ENCODE measurements at regions not wholly inside any gene's neighbourhood (a gene's known extent, or its start where the extent isn't known, plus 50 kb on each side); places are given as distances from the start of the nearest gene placed in this dataset.

- TF ChIP-seq E2F6 (IDR thresholded peaks at IDR 0.05; ENCODE audit: borderline replicate concordance in 1 of 2, extremely low read depth in 1 of 2, insufficient read depth in 1 of 2, insufficient read length in 1 of 2, low read depth in 1 of 2, low read length in 1 of 2, poor library complexity in 1 of 2, severe bottlenecking in 1 of 2) (peak in 1 of 2 experiments; percentile 22), L3MBTL2 (IDR thresholded peaks at IDR 0.05) (peak; percentile 69), JUND (IDR thresholded peaks at IDR 0.05; ENCODE audit: borderline replicate concordance, low read depth, low read length) (no peak), JUND (tag; IDR thresholded peaks at IDR 0.05; ENCODE audit: borderline replicate concordance, low read depth, low read length) (peak; percentile 15; the same call in 1 of the 3 replicates), NR2C2 (CRISPR knock-in tag; IDR thresholded peaks at IDR 0.05) (no peak), NR2C2 (tag; IDR thresholded peaks at IDR 0.05) (peak; percentile 60), ZNF766 (CRISPR knock-in tag; conservative IDR thresholded peaks at IDR 0.05) (0 out of 2 replicates have a peak, but pooled peaks have one; percentile 31), GABPB1 (CRISPR knock-in tag; IDR thresholded peaks at IDR 0.05) (peak; percentile 37; the same call in 1 of the 2 replicates)
Observed at GRCh38 chr11:10622957-10623791, 54.7 kb upstream of the LYVE1 start (continued).

- Histone ChIP-seq H3K4me3 (no peak overlapping the region), H4K20me1 (replicated peaks; ENCODE audit: control insufficient read depth, insufficient read depth, low read length) (no peaks in the 10 kb centered on the region), H3K9ac (ENCODE audit: insufficient read depth in 1 of 2, low read depth in 2 of 2, low read length in 2 of 2) (no peak overlapping the region), H3K9me1 (ENCODE audit: control insufficient read depth, insufficient read depth, low read length) (no peaks in the 10 kb centered on the region), H3K27me3 (ENCODE audit: control insufficient read depth in 2 of 2, insufficient read depth in 2 of 2, low read length in 2 of 2) (no peaks in the 10 kb centered on the region), H2AFZ (ENCODE audit: low read depth, low read length) (no peak overlapping the region), H3K36me3 (ENCODE audit: control insufficient read depth, insufficient read depth, low read length) (no peaks in the 10 kb centered on the region), H3K79me2 (ENCODE audit: control insufficient read depth, insufficient read depth, low read length) (no peaks in the 10 kb centered on the region), H3K9me3 (replicated peaks; ENCODE audit: control insufficient read depth, insufficient read depth, low read depth, low read length) (no peaks in the 10 kb centered on the region), H3K4me1 (replicated peaks in 1 of 2; ENCODE audit: control insufficient read depth in 2 of 2, insufficient read depth in 2 of 2, low read length in 2 of 2) (peaks cover 9 to 15% of the 10 kb centered on the region in 2 experiments; a peak in 4 of 5 replicates), H3K4me2 (ENCODE audit: insufficient read depth, low read length) (no peak overlapping the region), H3K27ac (ENCODE audit: extremely low read depth, low read depth, low read length) (no peak overlapping the region)
- DNase-seq (ENCODE audit: extremely low read depth in 1 of 4, low spot score in 3 of 4) (no peak), ATAC-seq (peak; percentile 40; the same call in 2 of the 3 replicates), FAIRE-seq (no peak)
- intact Hi-C loops (cut with micrococcal nuclease), result loop anchor here (5.0 to 10.0 kb wide), 2 partner anchors 35 to 207 kb away; no protein-coding TSS in a partner anchor
- POLR2A ChIA-PET, result interaction anchor here (0.6 to 0.7 kb wide), 2 partner anchors 81 to 191 kb away, joined by 4 read pairs; partner anchors contain the start of gene RNF141
- 15% methylated on average over 2 of the region's 2 CpGs for WGBS (ENCODE audit: insufficient coverage, low coverage, missing lambda C conversion rate)
- in situ Hi-C loops (cut with MboI), result loop anchor here (5.0 kb wide), 1 partner anchor 105 kb away; no protein-coding TSS in a partner anchor
- BruUV-seq (replicated peaks), result no TSS peak
- CTCF ChIA-PET (ENCODE audit: low intra/inter-chr PET ratio), result no interaction called here
- TF ChIP-seq REST (IDR thresholded peaks at IDR 0.05; ENCODE audit: borderline replicate concordance) (peak; percentile 9; the same call in 1 of the 2 replicates), REST (CRISPR knock-in tag; IDR thresholded peaks at IDR 0.05; ENCODE audit: low read depth) (no peak)
Observed at GRCh38 chr11:10622108-10622507, 53.6 kb upstream of the LYVE1 start.
